ENCODE measurements at regions not wholly inside any gene's neighbourhood (a gene's known extent, or its start where the extent isn't known, plus 50 kb on each side); places are given as distances from the start of the nearest gene placed in this dataset.
A peak's percentile ranks its signal among the peaks of the same experiment; 100 is the strongest.

DNA sequence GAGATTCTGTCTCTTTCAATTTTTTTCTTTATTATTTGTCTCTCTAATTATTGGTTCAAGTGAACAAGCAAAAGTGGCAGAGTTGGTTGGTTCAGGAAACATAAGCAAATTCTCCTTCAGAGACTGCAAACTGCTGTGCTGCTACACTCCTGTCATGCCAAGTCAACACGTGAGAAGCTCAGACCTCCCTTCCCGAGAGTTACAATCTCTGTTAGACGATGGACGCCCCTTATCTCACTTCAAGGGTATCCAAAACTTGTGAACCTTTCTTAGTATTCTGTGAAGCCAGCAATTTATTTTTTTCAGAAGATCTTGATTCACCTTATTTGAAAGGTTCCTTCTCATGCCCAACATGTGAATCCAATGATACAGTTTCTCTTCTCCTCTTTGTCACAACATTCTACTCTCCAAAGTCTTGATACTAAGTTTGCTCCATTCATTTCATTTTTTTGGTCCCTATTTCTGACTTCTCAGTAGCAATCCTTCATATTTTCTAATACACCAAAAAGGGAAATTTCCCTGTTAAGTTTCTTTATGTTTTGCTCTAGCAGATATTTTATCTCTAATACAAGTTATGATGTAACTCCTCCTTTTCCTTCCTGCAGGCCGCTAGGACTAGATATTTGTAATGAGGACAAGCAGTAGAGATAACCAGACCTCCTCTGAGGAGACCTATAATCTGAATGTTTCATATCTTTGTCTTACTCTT, 448.8 kb upstream of the CITED2 start (continued):
- TF ChIP-seq, protein P1, sequence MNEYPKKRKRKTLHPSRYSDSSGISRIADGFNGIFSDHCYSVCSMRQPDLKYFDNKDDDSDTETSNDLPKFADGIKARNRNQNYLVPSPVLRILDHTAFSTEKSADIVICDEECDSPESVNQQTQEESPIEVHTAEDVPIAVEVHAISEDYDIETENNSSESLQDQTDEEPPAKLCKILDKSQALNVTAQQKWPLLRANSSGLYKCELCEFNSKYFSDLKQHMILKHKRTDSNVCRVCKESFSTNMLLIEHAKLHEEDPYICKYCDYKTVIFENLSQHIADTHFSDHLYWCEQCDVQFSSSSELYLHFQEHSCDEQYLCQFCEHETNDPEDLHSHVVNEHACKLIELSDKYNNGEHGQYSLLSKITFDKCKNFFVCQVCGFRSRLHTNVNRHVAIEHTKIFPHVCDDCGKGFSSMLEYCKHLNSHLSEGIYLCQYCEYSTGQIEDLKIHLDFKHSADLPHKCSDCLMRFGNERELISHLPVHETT (CRISPR knock-in tag; conservative IDR thresholded peaks at IDR 0.05 in 1 of 2, IDR thresholded peaks at IDR 0.05 in 1 of 2) = 0 out of 4 replicates have a peak, but pooled peaks of 1 of the 2 experiments have one; percentile 27
- TF ChIP-seq FUS (optimal IDR thresholded peaks at IDR 0.05; ENCODE audit: low read depth, low read length) (no peak), ELK3 (CRISPR knock-in tag; IDR thresholded peaks at IDR 0.05) (no peak), ZNF764 (CRISPR knock-in tag; IDR thresholded peaks at IDR 0.05; ENCODE audit: low read depth) (no peak), SIRT6 (IDR thresholded peaks at IDR 0.05; ENCODE audit: low read depth, low read length) (no peak), IFI16 (CRISPR knock-in tag; IDR thresholded peaks at IDR 0.05) (no peak), ZNF407 (IDR thresholded peaks at IDR 0.05; ENCODE audit: low read depth) (no peak), RHOXF2B (CRISPR knock-in tag; conservative IDR thresholded peaks at IDR 0.05) (no peak), ZNF140 (CRISPR knock-in tag; IDR thresholded peaks at IDR 0.05) (no peak)
- TF ChIP-seq, protein P2, sequence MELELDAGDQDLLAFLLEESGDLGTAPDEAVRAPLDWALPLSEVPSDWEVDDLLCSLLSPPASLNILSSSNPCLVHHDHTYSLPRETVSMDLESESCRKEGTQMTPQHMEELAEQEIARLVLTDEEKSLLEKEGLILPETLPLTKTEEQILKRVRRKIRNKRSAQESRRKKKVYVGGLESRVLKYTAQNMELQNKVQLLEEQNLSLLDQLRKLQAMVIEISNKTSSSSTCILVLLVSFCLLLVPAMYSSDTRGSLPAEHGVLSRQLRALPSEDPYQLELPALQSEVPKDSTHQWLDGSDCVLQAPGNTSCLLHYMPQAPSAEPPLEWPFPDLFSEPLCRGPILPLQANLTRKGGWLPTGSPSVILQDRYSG (tag; conservative IDR thresholded peaks at IDR 0.05; ENCODE audit: low read depth) = no peak
- TF ChIP-seq, protein P3, sequence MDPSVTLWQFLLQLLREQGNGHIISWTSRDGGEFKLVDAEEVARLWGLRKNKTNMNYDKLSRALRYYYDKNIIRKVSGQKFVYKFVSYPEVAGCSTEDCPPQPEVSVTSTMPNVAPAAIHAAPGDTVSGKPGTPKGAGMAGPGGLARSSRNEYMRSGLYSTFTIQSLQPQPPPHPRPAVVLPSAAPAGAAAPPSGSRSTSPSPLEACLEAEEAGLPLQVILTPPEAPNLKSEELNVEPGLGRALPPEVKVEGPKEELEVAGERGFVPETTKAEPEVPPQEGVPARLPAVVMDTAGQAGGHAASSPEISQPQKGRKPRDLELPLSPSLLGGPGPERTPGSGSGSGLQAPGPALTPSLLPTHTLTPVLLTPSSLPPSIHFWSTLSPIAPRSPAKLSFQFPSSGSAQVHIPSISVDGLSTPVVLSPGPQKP (CRISPR knock-in tag; IDR thresholded peaks at IDR 0.05) = no peak

All from K562 (cell line).